Lung microvascular endothelial cell (primary cell): ENCODE measurements at regions not wholly inside any gene's neighbourhood (a gene's known extent, or its start where the extent isn't known, plus 50 kb on each side); places are given as distances from the start of the nearest gene placed in this dataset.
"Not testable (repeated sequence)": the region's sequence is repeated elsewhere in the genome, so short reads cannot be mapped to it uniquely, and the experiment has no call there.

Experiments
- DNase-seq, 2 donors: peaks; one replicate each; pipeline versions ENCODE4 v3.0.0 to v3.0.0-alpha.2; 2010; ENCODE audit warnings: low read depth in 2 of 2

DNA sequence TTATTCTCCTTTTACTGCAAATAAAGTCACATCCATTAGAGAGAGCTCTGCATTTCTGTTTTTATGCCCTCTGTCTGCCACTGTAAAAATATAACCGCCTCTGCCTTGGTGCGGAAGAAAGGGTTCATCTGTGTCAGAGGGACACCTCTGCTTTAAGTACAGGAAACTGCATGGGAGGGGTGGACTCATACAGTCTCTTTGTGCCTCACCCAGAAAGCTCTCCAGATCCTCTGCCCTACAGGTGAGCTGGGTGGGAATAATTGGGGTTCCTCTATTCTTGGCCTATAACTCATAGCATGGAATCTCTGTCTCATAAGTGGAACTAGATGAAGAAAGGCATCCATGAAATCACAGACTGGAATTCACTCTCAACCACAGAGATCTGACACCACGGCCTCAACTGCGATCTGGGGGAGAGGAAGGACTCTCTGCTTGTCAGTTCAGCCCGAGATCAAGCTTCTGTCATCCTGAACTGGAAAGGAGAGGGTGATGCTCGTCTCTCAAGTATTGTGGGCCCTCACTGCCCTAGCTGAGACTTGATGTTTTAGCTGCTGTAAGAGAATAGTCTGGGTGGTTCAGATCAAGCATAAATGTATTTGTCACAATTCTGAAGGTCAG is 702.3 kb downstream of the TMEM121 start:
- DNase-seq: no peak

DNA sequence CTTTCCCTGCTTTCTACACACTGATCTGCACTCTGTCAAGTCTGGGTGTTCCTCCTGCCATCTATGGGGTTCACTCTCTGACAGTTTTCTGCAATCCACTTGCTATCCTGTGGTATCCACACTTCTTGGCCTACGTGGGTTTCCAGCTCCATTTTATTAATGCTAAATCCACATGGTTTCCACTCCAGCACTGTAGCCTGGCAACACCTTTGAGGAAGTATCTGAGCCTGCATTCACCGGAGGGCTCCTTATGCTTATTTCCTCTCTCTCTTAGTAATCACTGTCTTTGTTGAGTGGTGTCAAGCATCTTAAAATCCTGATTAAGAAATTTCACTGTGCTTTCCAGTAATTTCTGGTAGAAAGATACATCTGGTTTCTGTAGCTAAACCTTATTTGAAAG is 703.7 kb downstream of the TMEM121 start:
- DNase-seq: no peak

- not testable (repeated sequence) for DNase-seq
Measured at GRCh38 chr14:106233191-106233590, 706.8 kb downstream of the TMEM121 start.

DNA sequence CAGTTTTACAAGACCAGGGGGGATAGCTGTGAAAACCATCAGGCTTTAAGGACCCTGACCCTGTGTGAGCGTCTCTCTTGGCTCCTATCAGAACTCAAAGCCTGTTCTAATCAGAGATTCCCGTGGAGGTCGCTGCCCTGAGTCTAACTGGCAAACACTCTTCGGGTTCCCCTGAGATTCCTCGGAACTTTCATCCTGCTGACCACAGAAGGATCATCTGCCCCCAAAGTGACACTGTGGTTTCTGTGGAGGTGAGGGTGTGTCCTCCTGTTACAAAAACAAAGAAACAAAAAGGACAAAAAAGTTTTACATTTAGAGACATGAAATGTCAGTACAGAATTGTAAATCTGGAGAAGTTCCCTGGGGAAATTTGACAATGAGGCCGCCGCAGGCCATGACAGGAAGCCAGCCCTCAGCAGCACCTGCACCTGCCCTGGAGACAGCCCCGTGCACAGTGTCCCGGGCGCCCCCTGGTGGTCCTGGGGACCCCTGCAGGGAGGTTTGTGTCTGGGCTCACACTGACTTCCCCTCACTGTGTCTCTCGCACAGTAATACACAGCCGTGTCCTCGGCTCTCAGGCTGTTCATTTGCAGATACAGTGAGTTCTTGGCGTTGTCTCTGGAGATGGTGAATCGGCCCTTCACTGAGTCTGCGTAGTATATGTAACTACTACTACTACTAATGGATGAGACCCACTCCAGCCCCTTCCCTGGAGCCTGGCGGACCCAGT is 708.3 kb downstream of the TMEM121 start:
- not testable (repeated sequence) for DNase-seq

DNA sequence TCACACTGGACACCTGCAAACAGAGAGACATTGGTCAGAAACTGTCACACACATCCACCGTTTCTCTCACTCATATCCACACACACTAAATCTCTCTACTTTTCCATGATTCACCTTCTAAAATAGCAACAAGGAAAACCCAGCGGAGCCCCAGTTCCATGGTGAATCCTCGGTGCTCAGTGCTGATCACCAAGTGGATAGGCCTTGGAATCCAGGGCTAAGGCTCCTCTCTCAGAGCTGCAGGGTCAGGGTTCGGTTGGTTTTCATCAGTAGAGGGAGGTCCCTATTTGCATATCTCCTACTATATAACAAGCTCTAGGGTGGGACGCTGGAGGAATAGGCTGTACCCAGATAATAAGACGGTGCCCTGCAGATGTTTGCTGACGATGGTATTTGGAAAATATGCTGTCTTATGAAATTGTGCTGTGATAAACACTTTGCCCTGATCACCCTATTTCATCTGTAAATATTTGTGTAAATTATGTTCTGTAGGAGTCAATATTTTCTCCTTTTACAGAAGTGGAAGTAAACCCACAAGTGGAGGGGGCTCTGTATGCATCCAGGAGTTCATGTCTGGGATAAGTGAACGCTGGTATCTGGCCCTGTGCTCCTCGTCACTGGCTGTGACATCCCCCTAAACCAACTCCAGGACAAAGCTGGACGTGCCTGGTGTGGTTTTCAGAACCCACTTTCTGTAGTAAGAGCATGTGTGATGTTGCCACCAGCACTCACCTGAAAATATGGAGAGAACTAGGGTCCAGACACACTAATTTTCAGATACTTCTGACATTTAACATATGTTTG is 709.2 kb downstream of the TMEM121 start:
- no peak for DNase-seq

- no peak for DNase-seq
Measured at GRCh38 chr14:106248321-106249192, 722.2 kb downstream of the TMEM121 start.

DNA sequence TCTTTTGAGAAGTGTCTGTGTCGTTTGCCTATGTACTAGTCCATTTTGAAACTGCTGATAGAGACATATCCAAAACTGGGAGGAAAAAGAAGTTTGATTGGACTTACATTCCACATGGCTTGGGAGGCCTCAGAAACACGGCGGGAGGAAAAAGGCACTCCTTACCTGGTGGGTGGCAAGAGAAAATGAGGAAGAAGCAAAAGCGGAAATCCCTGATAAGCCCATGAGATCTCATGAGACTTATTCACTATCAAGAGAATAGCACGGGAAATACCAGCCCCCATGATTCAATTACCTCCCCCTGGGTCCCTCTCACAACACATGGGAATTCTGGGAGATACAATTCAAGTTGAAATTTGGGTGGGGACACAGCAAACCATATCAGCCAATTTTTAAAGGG is 727.6 kb downstream of the TMEM121 start:
- not testable (repeated sequence) for DNase-seq

DNA sequence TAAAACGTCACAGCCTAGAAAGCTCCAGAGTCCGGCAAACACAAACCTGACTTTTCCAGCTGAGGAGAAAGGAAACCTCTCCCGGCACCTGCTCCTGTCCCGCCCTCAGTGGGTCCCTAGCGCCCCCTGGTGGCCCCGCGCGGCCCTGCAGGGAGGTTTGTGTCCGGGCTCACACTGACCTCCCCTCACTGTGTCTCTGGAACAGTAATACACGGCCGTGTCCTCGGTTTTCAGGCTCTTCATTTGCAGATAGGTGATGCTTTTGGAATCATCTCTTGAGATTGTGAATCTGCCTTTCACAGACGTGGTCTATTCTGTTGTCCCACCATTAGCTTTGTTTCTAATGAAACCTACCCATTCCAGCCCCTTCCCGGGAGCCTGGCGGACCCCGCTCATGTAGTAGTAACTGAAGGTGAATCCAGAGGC is 731.2 kb downstream of the TMEM121 start:
- peak; percentile 10 to 42 for DNase-seq

DNA sequence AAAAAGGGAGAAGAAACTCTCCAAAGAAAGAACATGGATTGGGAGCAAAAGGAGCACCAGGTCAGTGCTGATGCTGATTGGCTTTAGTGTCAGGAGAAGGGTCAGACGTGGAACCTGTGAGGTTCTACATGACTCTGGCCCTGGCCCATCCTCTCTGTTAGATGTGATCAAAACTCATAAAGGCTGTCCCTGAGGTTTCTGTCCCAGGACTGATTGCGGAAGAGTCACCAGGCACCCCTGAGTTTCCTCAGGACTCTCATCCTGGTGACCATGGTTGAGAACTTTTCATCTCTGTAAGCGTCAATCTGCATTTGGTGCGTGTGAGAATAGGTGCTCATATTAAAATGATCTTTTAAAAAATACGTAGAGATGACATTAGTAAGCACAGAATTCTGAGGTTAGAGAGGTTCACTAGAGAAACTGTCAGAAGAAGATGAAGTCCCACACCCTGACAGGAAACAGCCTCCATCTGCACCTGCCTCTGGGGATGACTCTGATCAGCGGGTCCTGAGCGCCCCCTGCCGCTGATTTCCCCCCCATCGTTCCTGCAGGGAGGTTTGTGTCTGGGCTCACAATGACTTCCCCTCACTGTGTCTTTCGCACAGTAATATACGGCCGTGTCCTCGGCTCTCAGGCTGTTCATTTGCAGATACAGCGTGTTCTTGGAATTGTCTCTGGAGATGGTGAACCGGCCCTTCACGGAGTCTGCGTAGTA is 741.8 kb downstream of the TMEM121 start:
- DNase-seq: no peak

DNA sequence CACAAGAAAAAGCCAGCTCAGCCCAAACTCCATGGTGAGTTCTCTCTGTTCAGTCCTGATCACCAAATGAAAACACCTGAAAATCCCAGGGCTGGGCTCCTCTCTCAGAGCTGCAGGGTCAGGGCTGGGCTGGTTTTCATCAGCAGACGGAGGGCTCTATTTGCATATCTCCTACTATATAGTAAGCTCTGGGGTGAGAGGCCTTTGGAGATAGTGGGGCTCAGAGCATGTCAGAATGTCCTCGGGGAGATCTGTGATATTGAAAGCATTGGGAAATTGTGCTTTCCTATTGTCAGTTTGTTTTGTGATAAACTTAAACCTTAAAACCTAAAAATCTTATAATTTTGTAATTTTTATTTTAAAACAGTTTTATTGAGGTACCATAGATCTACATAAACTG is 742.6 kb downstream of the TMEM121 start:
- no peak for DNase-seq

- no peak for DNase-seq
Measured at GRCh38 chr14:106269451-106270204, 743.2 kb downstream of the TMEM121 start.

GRCh38 chr14:106270476-106271121 is 744.2 kb downstream of the TMEM121 start:
- not testable (repeated sequence) for DNase-seq

DNA sequence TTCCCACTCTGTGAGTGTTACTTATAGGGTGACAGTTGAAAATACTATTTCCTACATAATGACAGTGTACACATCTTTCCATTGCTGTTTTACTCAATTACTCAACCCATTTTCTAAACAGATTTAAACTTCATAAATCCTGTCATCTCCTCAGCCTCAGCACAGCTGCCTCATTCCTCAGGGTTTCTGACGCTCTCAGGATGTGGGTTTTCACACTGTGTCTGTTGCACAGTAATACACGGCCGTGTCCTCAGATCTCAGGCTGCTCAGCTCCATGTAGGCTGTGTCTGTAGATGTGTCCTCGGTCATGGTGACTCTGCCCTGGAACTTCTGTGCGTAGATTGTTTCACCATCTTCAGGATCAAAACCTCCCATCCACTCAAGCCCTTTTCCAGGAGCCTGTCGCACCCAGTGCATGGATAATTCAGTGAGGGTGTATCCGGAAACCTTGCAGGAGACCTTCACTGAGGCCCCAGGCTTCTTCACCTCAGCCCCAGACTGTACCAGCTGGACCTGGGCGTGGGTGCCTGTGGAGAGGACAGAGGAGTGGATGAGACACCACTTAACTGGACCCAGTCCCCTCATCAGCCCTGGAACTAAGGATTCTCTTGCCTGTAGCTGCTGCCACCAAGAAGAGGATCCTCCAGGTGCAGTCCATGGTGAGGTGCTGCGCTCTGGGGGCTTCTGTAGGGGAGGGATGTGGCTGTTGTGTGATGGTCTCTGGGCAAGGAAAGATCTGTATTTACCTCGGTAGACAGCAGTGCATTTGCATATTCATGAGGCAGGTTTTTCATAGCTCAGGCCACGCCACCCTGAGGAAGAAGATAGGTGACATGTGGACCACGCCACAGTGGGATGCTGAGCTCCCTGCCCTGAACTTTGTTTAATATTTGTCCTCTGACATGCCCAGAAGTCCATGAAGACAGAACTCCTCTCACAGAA is 750.2 kb downstream of the TMEM121 start:
- no peak for DNase-seq

DNA sequence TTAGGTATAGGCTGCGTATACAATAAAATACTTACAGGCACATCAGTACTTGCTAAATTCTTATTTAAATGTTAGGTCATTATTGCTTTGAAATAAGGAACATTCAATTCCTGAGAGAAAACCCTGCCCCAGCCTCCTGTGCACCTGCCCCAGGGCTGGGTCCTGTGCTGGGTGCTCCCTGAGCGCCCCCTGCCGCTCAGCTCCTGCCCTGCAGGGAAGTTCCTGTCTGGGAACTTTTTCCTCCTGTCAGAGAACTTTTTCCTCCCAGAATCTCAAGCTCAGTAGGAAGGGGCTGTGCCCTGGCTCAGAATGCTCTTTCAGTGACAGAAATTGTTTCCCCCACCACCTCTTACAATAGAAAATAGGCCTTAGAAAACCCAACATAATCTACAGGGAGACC is 751.1 kb downstream of the TMEM121 start:
- DNase-seq: peak in 1 of 2 donors; percentile 19

GRCh38 chr14:106280876-106281275 is 754.5 kb downstream of the TMEM121 start:
- DNase-seq: no peak

- no peak for DNase-seq
Measured at GRCh38 chr14:106286697-106287290, 760.4 kb downstream of the TMEM121 start.

DNA sequence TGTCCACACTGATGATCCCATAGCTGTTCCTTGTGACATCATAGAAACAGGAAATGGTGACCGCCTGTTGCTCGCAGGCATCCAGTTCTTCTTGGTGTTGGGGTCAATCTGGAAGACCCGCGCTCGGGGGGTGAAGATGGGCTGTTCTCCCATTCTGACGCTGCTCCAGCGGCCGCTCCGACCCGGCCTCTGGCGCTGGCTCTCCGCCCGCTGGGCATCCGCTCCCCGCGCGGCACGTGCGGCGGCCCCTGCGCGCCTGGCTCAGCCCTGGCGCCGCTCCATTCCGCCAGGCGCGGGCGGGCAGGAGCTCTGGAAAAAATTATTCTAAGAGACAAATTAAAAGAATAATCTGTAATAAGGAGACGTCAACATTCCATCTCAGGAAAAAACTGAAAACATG is 761.1 kb downstream of the TMEM121 start:
- DNase-seq: no peak

GRCh38 chr14:106291626-106292025 is 765.2 kb downstream of the TMEM121 start:
- DNase-seq: no peak
